ENCODE measurements at regions not wholly inside any gene's neighbourhood (a gene's known extent, or its start where the extent isn't known, plus 50 kb on each side); places are given as distances from the start of the nearest gene placed in this dataset.

GRCh38 chr12:127923501-127923900 is 343.5 kb upstream of the TMEM132C start:
- no peak for TF ChIP-seq CTCF (IDR thresholded peaks at IDR 0.05)
- no peak for TF ChIP-seq TEAD4 (CRISPR knock-in tag; IDR thresholded peaks at IDR 0.05)
- no peak for TF ChIP-seq HMGXB4 (CRISPR knock-in tag; IDR thresholded peaks at IDR 0.05)
- TF ChIP-seq TCF7 (CRISPR knock-in tag; IDR thresholded peaks at IDR 0.05; ENCODE audit: low read depth), result no peak
- no peak for TF ChIP-seq GABPB1 (CRISPR knock-in tag; IDR thresholded peaks at IDR 0.05)
